K562 (cell line): ENCODE measurements at regions not wholly inside any gene's neighbourhood (a gene's known extent, or its start where the extent isn't known, plus 50 kb on each side); places are given as distances from the start of the nearest gene placed in this dataset.

Experiments
- ATAC-seq: fragments of 200-7000 bp; cut with Tn5 transposase; 3 replicates; pipeline ENCODE4 v1.9.1; 2020; ENCODE audit warnings: moderate library complexity
- BruUV-seq: library from RNA; stranded (reverse); fragments of 400-500 nt; replicated peaks from 2 replicates; lab custom pipeline; 2021; lab: Mats Ljungman, UMichigan
- CTCF ChIA-PET: fragments of 300-600 bp; formaldehyde crosslinking; extraction: SDS; loops from one replicate; lab custom pipeline; 2021; ENCODE audit warnings: low intra/inter-chr PET ratio; lab: Yijun Ruan, JAX
- POLR2A ChIA-PET: fragments of 300-600, 350-650 bp; sonication (Branson Sonifier 250); formaldehyde crosslinking; extraction: SDS; loops from one replicate; lab custom pipeline; 2021; ENCODE audit warnings: antibody characterized with exemption, inconsistent platforms; lab: Yijun Ruan, JAX
- DNase-seq, 4 experiments: peaks; one replicate each; pipeline versions ENCODE4 v3.0.0 to v3.0.0-alpha.2; 2011 to 2018; ENCODE audit warnings: low spot score in 3 of 4, mixed read lengths in 3 of 4; ENCODE audit errors: extremely low read depth in 1 of 4
- FAIRE-seq: peaks from 2 replicates; lab custom pipeline; 2011; peaks lifted over from hg19 to GRCh38; lab: Jason Lieb, UNC
- H2AFZ ChIP-seq: 2 replicates; pipeline ENCODE4 v1.6.0; 2011; ENCODE audit warnings: low read depth, low read length, control low read depth, inconsistent platforms
- H3K27ac ChIP-seq: fragments of 200-600 bp; 3 replicates; pipeline ENCODE4 v1.8.0; 2011; ENCODE audit warnings: low read depth, mild to moderate bottlenecking, control low read depth, inconsistent platforms, low read length, moderate library complexity, mixed read lengths; ENCODE audit errors: extremely low read depth
- H3K27me3 ChIP-seq, 2 experiments: fragments of 300-600 bp in 1 of 2; 2 replicates in 1 of 2; 3 replicates in 1 of 2; pipeline versions ENCODE4 v1.6.0 to v1.8.0; 2011; ENCODE audit warnings: inconsistent platforms in 2 of 2, low read length in 2 of 2, mild to moderate bottlenecking in 1 of 2, mixed read lengths in 1 of 2, moderate library complexity in 1 of 2; ENCODE audit not compliant: control insufficient read depth in 2 of 2, insufficient read depth in 2 of 2
- H3K36me3 ChIP-seq: fragments of 300-600 bp; 3 replicates; pipeline ENCODE4 v1.8.0; 2011; ENCODE audit warnings: mild to moderate bottlenecking, low read length, inconsistent platforms; ENCODE audit not compliant: control insufficient read depth, insufficient read depth
- H3K4me1 ChIP-seq, 2 experiments: fragments of 200-600 bp in 1 of 2; replicated peaks in 1 of 2; 2 replicates in 1 of 2; 3 replicates in 1 of 2; pipeline versions ENCODE4 v1.5.1 to v1.8.0; 2011; ENCODE audit warnings: inconsistent platforms in 2 of 2, low read length in 2 of 2, mild to moderate bottlenecking in 1 of 2, mixed read lengths in 1 of 2, moderate library complexity in 1 of 2; ENCODE audit not compliant: control insufficient read depth in 2 of 2, insufficient read depth in 2 of 2
- H3K4me2 ChIP-seq: 2 replicates; pipeline ENCODE4 v1.6.1; 2011; ENCODE audit warnings: low read length, control low read depth, inconsistent platforms, mixed read lengths; ENCODE audit not compliant: insufficient read depth
- H3K4me3 ChIP-seq: fragments of 200-600 bp; sonication (generic), shearing (Covaris generic); 2 replicates; pipeline ENCODE4 v1.5.1; 2016; ENCODE audit warnings: control low read depth, inconsistent platforms
- H3K79me2 ChIP-seq: fragments of 200-600 bp; 3 replicates; pipeline ENCODE4 v1.8.0; 2011; ENCODE audit warnings: low read length, inconsistent platforms; ENCODE audit not compliant: control insufficient read depth, insufficient read depth
- H3K9ac ChIP-seq, 2 experiments: 2 replicates each; pipeline versions ENCODE4 v1.6.0 to v1.6.1; 2011; ENCODE audit warnings: low read depth in 2 of 2, low read length in 2 of 2, control low read depth in 1 of 2, inconsistent platforms in 1 of 2, mild to moderate bottlenecking in 1 of 2, mixed read lengths in 1 of 2; ENCODE audit not compliant: insufficient read depth in 1 of 2
- H3K9me1 ChIP-seq: one replicate; pipeline ENCODE4 v1.6.0; 2011; ENCODE audit warnings: inconsistent platforms, mild to moderate bottlenecking, low read length, moderate library complexity; ENCODE audit not compliant: control insufficient read depth, insufficient read depth
- H3K9me3 ChIP-seq: replicated peaks from 2 replicates; pipeline ENCODE4 v1.5.1; 2011; ENCODE audit warnings: low read depth, low read length, inconsistent platforms; ENCODE audit not compliant: control insufficient read depth, insufficient read depth
- H4K20me1 ChIP-seq: replicated peaks from 2 replicates; pipeline ENCODE4 v1.6.1; 2011; ENCODE audit warnings: low read length, inconsistent platforms, mixed read lengths; ENCODE audit not compliant: control insufficient read depth, insufficient read depth
- ATF4 ChIP-seq: fragments of 450-650 bp; formaldehyde crosslinking; IDR thresholded peaks from 2 replicates; pipeline ENCODE4 v1.4.0; 2022; ENCODE audit warnings: mild to moderate bottlenecking, moderate library complexity
- BMI1 ChIP-seq: fragments of 150-350 bp; IDR thresholded peaks from 2 replicates; pipeline ENCODE4 v1.6.1; 2014; ENCODE audit warnings: low read length
- CCAR2 ChIP-seq: fragments of 200-400 bp; formaldehyde crosslinking; IDR thresholded peaks from 2 replicates; pipeline ENCODE4 v1.6.1; 2017; ENCODE audit warnings: mild to moderate bottlenecking, low read depth, low read length
- HINFP ChIP-seq: fragments of 450-650 bp; conservative IDR thresholded peaks from 2 replicates; pipeline ENCODE4 v1.6.1; 2016; ENCODE audit warnings: missing genetic modification characterization, low read depth, mild to moderate bottlenecking, control low read depth, missing compliant biosample characterization
- HSF4 ChIP-seq: fragments of 250-450 bp; sonication (Bioruptor Pico); IDR thresholded peaks from 2 replicates; pipeline ENCODE4 v2.1.2; 2022; ENCODE audit warnings: mild to moderate bottlenecking, moderate library complexity, borderline replicate concordance
- ILF3 ChIP-seq: fragments of 450-650 bp; IDR thresholded peaks from 2 replicates; pipeline ENCODE4 v1.6.1; 2018; ENCODE audit warnings: antibody characterized with exemption, mild to moderate bottlenecking, moderate library complexity, borderline replicate concordance
- MEF2A ChIP-seq: IDR thresholded peaks from 2 replicates; pipeline ENCODE4 v1.6.1; 2011; ENCODE audit warnings: low read depth, mild to moderate bottlenecking, low read length, moderate library complexity; ENCODE audit not compliant: control insufficient read depth
- PREB ChIP-seq: sonication (generic); formaldehyde crosslinking; IDR thresholded peaks from 2 replicates; pipeline ENCODE4 v1.8.1; 2023; ENCODE audit warnings: mild to moderate bottlenecking, missing genetic modification reagents
- STAG1 ChIP-seq: sonication (generic); formaldehyde crosslinking; IDR thresholded peaks from 2 replicates; pipeline ENCODE4 v1.5.0; 2020; ENCODE audit warnings: missing genetic modification reagents, borderline replicate concordance
- ZNF609 ChIP-seq: sonication (generic); formaldehyde crosslinking; IDR thresholded peaks from 2 replicates; pipeline ENCODE4 v1.8.1; 2023; ENCODE audit warnings: missing genetic modification reagents, mild to moderate bottlenecking, borderline replicate concordance
- WGBS: fragments of 100-300 bp; shearing (Covaris generic); methylation state at CpG from one replicate; pipeline ENCODE4 v1.1.6; 2016; ENCODE audit warnings: low coverage, mixed read lengths; ENCODE audit not compliant: insufficient coverage; ENCODE audit errors: missing lambda C conversion rate; 5-methylcytosine and 5-hydroxymethylcytosine counted together
- in situ Hi-C: fragments of 300-500 bp; cut with MboI; formaldehyde crosslinking; loops from 4 replicates; pipeline ENCODE4 v1.15.0; 2018; ENCODE audit warnings: inconsistent platforms, mixed read lengths
- intact Hi-C: fragments of 100-400 bp; cut with micrococcal nuclease; formaldehyde crosslinking; loops from 2 replicates; pipeline ENCODE4 v1.14.2; 2022

- Histone ChIP-seq H3K4me1 (no peaks in the 10 kb centered on the region), H3K9me3 (no peaks in the 10 kb centered on the region), H3K9me1 (no peaks in the 10 kb centered on the region), H3K36me3 (no peaks in the 10 kb centered on the region), H3K9ac (no peak overlapping the region), H3K4me2 (no peak overlapping the region), H3K4me3 (no peak overlapping the region), H2AFZ (no peak overlapping the region), H3K79me2 (no peaks in the 10 kb centered on the region), H4K20me1 (no peaks in the 10 kb centered on the region), H3K27ac (no peak overlapping the region), H3K27me3 (peaks cover 0 to 7% of the 10 kb centered on the region in 2 experiments; a peak in 1 of 5 replicates)
- ChIA-PET CTCF (no interaction called here), POLR2A (interaction anchor here (1.2 kb wide), 1 partner anchor 20 kb away, joined by 3 read pairs; no protein-coding TSS in a partner anchor)
- BruUV-seq: no TSS peak
- DNase-seq (no peak), ATAC-seq (no peak), FAIRE-seq (no peak)
- intact Hi-C loops: no loop called here
- in situ Hi-C loops: no loop called here
- WGBS: 2% methylated on average over 7 of the region's 7 CpGs
- TF ChIP-seq MEF2A (no peak), STAG1 (no peak), ATF4 (no peak), ILF3 (no peak), CCAR2 (no peak), HSF4 (CRISPR knock-in tag) (no peak), PREB (CRISPR knock-in tag) (no peak), ZNF609 (CRISPR knock-in tag) (no peak), HINFP (tag) (no peak), BMI1 (no peak)
These were observed 86.8 kb upstream of the CD180 start for GRCh38 chr5:67283275-67283987.
